Adrenal gland (tissue), 9 donors: ENCODE measurements at regions not wholly inside any gene's neighbourhood (a gene's known extent, or its start where the extent isn't known, plus 50 kb on each side); places are given as distances from the start of the nearest gene placed in this dataset.
A peak's percentile ranks its signal among the peaks of the same experiment; 100 is the strongest.

ENCODE experiments used
- DNase-seq, 7 donors: peaks; one replicate each; pipeline ENCODE4 v3.0.0-alpha.2; 2019 to 2020
- H3K27ac ChIP-seq, 5 donors: fragments of 200-600 bp; sonication (generic) in 4 of 5; 1 replicate in 3 of 5; 2 replicates in 2 of 5; pipeline versions ENCODE4 v1.5.1 to v1.8.0; 2016 to 2020; ENCODE audit warnings: mild to moderate bottlenecking in 1 of 5
- H3K27me3 ChIP-seq: fragments of 200-600 bp; 2 replicates; pipeline ENCODE4 v1.8.0; 2021
- H3K36me3 ChIP-seq, 2 donors: fragments of 200-600 bp; replicated peaks in 1 of 2; 1 replicate in 1 of 2; 2 replicates in 1 of 2; pipeline versions ENCODE4 v1.5.1 to v1.8.0; 2018 to 2022
- H3K4me1 ChIP-seq, 2 donors: fragments of 200-600 bp; replicated peaks in 1 of 2; 1 replicate in 1 of 2; 2 replicates in 1 of 2; pipeline versions ENCODE4 v1.5.1 to v1.8.0; 2018 to 2021
- H3K4me3 ChIP-seq, 4 donors: fragments of 200-600 bp; sonication (generic) in 3 of 4; one replicate each; pipeline ENCODE4 v1.5.1; 2016 to 2018
- H3K9me3 ChIP-seq, 3 donors: fragments of 200-600 bp; sonication (generic) in 1 of 3; replicated peaks in 1 of 3; 1 replicate in 2 of 3; 2 replicates in 1 of 3; pipeline versions ENCODE4 v1.5.1 to v1.8.0; 2016 to 2021
- POLR2A ChIP-seq, 2 donors: fragments of 450-650 bp; IDR thresholded peaks; one replicate each; pipeline ENCODE4 v1.6.1; 2017; ENCODE audit warnings: antibody characterized with exemption in 2 of 2, mild to moderate bottlenecking in 2 of 2, moderate library complexity in 1 of 2
- WGBS, 4 donors: extraction: QIAGEN DNeasy Blood & Tissue Kit in 2 of 4; methylation state at CpG; one replicate each; pipeline versions ENCODE4 v1.1.5 to v1.1.7; 2013 to 2017; 5-methylcytosine and 5-hydroxymethylcytosine counted together
- intact Hi-C, 2 donors: fragments of 100-400 bp; cut with DNase I; formaldehyde crosslinking; loops; one replicate each; pipeline versions ENCODE4 v1.14.1 to v1.15.0; 2022 to 2023
- small RNA-seq, 2 donors: library from RNA; depleted of rRNA; stranded (forward); fragments of <200 nt; gene quantifications; one replicate each; pipeline ENCODE3, GENCODE V24; 2016
- TF ChIP-seq, protein P1 (sequence below), 6 experiments: fragments of 450-650 bp in 4 of 6; fragments of 200-600 bp in 2 of 6; sonication (generic) in 1 of 6; IDR thresholded peaks; 1 replicate in 5 of 6; 2 replicates in 1 of 6; pipeline versions ENCODE4 v1.5.1 to v1.8.0; 2016 to 2021; ENCODE audit warnings: antibody characterized with exemption in 6 of 6, mild to moderate bottlenecking in 2 of 6, moderate library complexity in 1 of 6
- donor health status: healthy with polysubstance abuse.
- donor health status: Bipolar disorder and iron deficiency.
- donor health status: DM: yes; HTN: yes; CAD: no.
- donor health status: DM: no; HTN: no; CAD: no.
- donor health status: DM: no; HTN: no; CAD: no.

DNA sequence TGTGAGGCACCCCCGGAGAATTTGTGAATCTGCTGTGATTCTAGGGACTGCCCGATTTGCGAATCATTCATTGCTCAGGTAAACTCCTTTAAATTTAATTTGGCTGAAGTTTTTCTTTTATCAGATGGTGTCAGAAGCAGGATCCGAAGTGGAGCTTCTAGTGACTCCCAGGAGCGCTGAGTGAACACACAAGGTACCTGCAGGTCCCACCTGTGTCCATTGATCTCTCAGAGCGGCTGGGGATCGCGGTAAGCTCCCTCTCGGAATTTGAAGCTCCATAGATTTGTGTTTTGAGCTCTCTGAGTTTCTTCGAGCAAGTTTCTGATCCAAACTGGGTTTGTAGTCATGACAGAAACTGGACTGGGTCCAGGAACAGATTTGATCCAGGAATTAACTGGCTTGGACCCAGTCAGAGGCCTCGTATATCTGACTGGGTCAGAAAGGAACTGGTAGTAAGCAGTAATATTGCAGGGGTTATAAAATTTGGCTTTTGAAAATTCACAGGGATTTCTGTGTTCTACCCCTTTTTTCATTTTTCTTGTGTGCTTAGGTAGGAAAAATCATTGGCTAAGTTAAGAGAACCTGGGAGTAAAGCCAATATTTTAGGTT is 56.2 kb upstream of the EDEM3 start:
- Histone ChIP-seq H3K36me3 (no peaks in the 10 kb centered on the region), H3K4me3 (no peak overlapping the region), H3K27ac (no peak overlapping the region), H3K9me3 (no peaks in the 10 kb centered on the region), H3K4me1 (peaks cover 5 to 9% of the 10 kb centered on the region in 2 donors), H3K27me3 (no peaks in the 10 kb centered on the region)
- 69 to 73% (median 70%) methylated on average over 10 to 11 of the region's 11 CpGs for WGBS, 4 donors
- TF ChIP-seq, protein P1, sequence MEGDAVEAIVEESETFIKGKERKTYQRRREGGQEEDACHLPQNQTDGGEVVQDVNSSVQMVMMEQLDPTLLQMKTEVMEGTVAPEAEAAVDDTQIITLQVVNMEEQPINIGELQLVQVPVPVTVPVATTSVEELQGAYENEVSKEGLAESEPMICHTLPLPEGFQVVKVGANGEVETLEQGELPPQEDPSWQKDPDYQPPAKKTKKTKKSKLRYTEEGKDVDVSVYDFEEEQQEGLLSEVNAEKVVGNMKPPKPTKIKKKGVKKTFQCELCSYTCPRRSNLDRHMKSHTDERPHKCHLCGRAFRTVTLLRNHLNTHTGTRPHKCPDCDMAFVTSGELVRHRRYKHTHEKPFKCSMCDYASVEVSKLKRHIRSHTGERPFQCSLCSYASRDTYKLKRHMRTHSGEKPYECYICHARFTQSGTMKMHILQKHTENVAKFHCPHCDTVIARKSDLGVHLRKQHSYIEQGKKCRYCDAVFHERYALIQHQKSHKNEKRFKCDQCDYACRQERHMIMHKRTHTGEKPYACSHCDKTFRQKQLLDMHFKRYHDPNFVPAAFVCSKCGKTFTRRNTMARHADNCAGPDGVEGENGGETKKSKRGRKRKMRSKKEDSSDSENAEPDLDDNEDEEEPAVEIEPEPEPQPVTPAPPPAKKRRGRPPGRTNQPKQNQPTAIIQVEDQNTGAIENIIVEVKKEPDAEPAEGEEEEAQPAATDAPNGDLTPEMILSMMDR (IDR thresholded peaks at IDR 0.05) = no peak
- no peak for TF ChIP-seq POLR2A (IDR thresholded peaks at IDR 0.05)
- intact Hi-C loops = no loop called here
- peak in 6 of 7 donors; percentile 37 to 68 (median 42) for DNase-seq

DNA sequence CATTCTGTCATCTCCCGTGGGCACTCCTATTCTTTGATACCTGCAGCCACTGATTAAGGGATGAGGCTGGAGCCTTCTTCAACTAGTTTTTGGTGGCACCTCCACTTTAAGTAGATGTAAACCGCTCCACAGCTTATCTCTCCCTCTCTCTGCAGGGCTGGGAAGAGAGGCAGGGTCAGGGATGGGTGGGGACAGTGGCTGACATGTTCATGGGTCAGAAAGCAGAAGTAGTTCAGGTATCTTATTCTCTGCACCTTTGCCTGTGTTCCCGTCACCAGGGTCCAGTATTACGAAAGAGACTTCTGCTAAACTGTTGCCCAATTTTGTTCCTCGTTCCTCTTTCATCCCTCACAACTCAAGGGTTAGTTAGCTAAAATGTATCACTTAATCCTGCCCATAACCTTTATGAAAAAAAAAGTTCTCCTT is 51.7 kb upstream of the EDEM3 start:
- WGBS, 4 donors = 60 to 88% (median 66%) methylated on average over 4 to 5 of the region's 5 CpGs
- Histone ChIP-seq H3K4me3 (no peak overlapping the region), H3K9me3 (no peaks in the 10 kb centered on the region), H3K27me3 (no peaks in the 10 kb centered on the region), H3K27ac (peak overlapping the region in 1 of 5 donors; percentile 44), H3K4me1 (peaks cover 7 to 9% of the 10 kb centered on the region in 2 donors), H3K36me3 (peaks cover 0 to 4% of the 10 kb centered on the region in 2 donors)
- no peak for DNase-seq
- intact Hi-C loops = loop anchor here in 1 of 2 donors (2.0 to 10.0 kb wide), 2 partner anchors 176 to 348 kb away; partner anchors contain the start of genes SWT1 and TRMT1L
- TF ChIP-seq POLR2A (IDR thresholded peaks at IDR 0.05) = no peak
- TF ChIP-seq, protein P1 (IDR thresholded peaks at IDR 0.05) = no peak

DNA sequence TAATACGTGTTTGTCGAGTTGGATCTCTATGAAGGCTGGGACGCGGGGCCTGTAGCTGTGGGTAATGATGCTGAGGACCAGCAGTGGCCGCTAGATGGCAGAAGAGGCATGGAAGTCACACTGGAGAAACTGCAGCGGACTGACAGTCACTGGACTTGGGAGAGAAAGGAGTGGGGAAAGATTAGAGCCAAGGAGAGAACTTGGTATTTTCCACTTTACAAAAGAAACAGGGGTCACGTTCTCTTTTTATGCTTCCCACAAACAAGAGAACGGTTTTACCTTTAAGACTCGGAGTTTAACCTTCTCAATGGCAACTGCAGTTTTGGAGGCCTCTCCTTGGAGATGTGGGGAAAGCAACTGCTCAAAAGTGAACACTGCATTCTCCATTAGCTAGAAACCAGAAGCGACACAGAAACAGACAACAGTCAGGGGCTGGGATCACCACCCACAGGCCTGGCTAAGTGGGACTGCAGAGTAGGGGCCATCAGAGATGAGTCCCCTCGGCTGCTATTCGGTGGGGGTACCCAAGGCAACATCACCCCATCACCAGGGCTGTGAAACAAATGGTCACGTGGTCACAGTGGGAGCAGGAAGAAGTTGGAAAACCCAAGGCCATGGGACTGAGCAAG is 51.1 kb upstream of the EDEM3 start:
- Histone ChIP-seq H3K4me1 (peaks cover 4 to 7% of the 10 kb centered on the region in 2 donors), H3K4me3 (no peak overlapping the region), H3K9me3 (no peaks in the 10 kb centered on the region), H3K27ac (peak overlapping the region in 1 of 5 donors; percentile 44), H3K36me3 (peaks cover 0 to 4% of the 10 kb centered on the region in 2 donors), H3K27me3 (no peaks in the 10 kb centered on the region)
- TF ChIP-seq, protein P1 (IDR thresholded peaks at IDR 0.05) = peak; percentile 75 to 99 (median 96)
- no peak for TF ChIP-seq POLR2A (IDR thresholded peaks at IDR 0.05)
- 5 to 26% (median 22%) methylated on average over 9 to 13 of the region's 13 CpGs for WGBS, 4 donors
- DNase-seq = peak; percentile 87 to 98 (median 93)
- intact Hi-C loops = loop anchor here in 1 of 2 donors (2.0 to 10.0 kb wide), 2 partner anchors 177 to 349 kb away; partner anchors contain the start of genes SWT1 and TRMT1L

Small RNA genes in the stretch of these regions (small RNA-seq; reads per million reads assigned to genes)
- gene RNU7-13P = 0 reads per million in 2 donors
